WTC11 (cell line): ENCODE measurements at regions not wholly inside any gene's neighbourhood (a gene's known extent, or its start where the extent isn't known, plus 50 kb on each side); places are given as distances from the start of the nearest gene placed in this dataset.

Source experiments
- ERG ChIP-seq: fragments of 250-450 bp; sonication (Bioruptor Pico); IDR thresholded peaks from 2 replicates; pipeline ENCODE4 v1.8.0; 2021; ENCODE audit warnings: mild to moderate bottlenecking
- FOXJ3 ChIP-seq: sonication (generic); formaldehyde crosslinking; IDR thresholded peaks from 2 replicates; pipeline ENCODE4 v1.9.0; 2021; ENCODE audit warnings: missing genetic modification reagents, mild to moderate bottlenecking, borderline replicate concordance
- GABPB1 ChIP-seq: sonication (generic); formaldehyde crosslinking; IDR thresholded peaks from 2 replicates; pipeline ENCODE4 v1.8.1; 2023; ENCODE audit warnings: mild to moderate bottlenecking, missing genetic modification reagents
- NR3C1 ChIP-seq: sonication (generic); formaldehyde crosslinking; conservative IDR thresholded peaks from 2 replicates; pipeline ENCODE4 v1.8.1; 2023; ENCODE audit warnings: low read depth, mild to moderate bottlenecking, missing genetic modification reagents
- SP1 ChIP-seq: sonication (generic); formaldehyde crosslinking; conservative IDR thresholded peaks from 2 replicates; pipeline ENCODE4 v1.8.1; 2022; ENCODE audit warnings: missing genetic modification reagents
- ZNF219 ChIP-seq: sonication (generic); formaldehyde crosslinking; IDR thresholded peaks from 2 replicates; pipeline ENCODE4 v1.8.0; 2023; ENCODE audit warnings: missing genetic modification reagents, mild to moderate bottlenecking, borderline replicate concordance
- TF ChIP-seq, protein P1 (sequence below): fragments of 200-600 bp; IDR thresholded peaks from 2 replicates; pipeline ENCODE4 v1.8.0; 2022; ENCODE audit warnings: antibody characterized with exemption
- TF ChIP-seq, protein P2 (sequence below): sonication (generic); formaldehyde crosslinking; IDR thresholded peaks from 2 replicates; pipeline ENCODE4 v1.8.1; 2022; ENCODE audit warnings: low read depth, missing genetic modification reagents, borderline replicate concordance
- TF ChIP-seq, protein P3 (sequence below): sonication (generic); formaldehyde crosslinking; IDR thresholded peaks from 2 replicates; pipeline ENCODE4 v1.8.1; 2022; ENCODE audit warnings: mild to moderate bottlenecking, moderate library complexity, missing genetic modification reagents

GRCh38 chr2:2914252-2914651 lies 463.4 kb downstream of the EIPR1 start:
- TF ChIP-seq, protein P1, sequence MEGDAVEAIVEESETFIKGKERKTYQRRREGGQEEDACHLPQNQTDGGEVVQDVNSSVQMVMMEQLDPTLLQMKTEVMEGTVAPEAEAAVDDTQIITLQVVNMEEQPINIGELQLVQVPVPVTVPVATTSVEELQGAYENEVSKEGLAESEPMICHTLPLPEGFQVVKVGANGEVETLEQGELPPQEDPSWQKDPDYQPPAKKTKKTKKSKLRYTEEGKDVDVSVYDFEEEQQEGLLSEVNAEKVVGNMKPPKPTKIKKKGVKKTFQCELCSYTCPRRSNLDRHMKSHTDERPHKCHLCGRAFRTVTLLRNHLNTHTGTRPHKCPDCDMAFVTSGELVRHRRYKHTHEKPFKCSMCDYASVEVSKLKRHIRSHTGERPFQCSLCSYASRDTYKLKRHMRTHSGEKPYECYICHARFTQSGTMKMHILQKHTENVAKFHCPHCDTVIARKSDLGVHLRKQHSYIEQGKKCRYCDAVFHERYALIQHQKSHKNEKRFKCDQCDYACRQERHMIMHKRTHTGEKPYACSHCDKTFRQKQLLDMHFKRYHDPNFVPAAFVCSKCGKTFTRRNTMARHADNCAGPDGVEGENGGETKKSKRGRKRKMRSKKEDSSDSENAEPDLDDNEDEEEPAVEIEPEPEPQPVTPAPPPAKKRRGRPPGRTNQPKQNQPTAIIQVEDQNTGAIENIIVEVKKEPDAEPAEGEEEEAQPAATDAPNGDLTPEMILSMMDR, result no peak
- TF ChIP-seq, protein P2, sequence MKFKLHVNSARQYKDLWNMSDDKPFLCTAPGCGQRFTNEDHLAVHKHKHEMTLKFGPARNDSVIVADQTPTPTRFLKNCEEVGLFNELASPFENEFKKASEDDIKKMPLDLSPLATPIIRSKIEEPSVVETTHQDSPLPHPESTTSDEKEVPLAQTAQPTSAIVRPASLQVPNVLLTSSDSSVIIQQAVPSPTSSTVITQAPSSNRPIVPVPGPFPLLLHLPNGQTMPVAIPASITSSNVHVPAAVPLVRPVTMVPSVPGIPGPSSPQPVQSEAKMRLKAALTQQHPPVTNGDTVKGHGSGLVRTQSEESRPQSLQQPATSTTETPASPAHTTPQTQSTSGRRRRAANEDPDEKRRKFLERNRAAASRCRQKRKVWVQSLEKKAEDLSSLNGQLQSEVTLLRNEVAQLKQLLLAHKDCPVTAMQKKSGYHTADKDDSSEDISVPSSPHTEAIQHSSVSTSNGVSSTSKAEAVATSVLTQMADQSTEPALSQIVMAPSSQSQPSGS (CRISPR knock-in tag), result no peak
- TF ChIP-seq ERG (CRISPR knock-in tag), result no peak
- no peak for TF ChIP-seq NR3C1 (CRISPR knock-in tag)
- no peak for TF ChIP-seq GABPB1
- TF ChIP-seq, protein P3, sequence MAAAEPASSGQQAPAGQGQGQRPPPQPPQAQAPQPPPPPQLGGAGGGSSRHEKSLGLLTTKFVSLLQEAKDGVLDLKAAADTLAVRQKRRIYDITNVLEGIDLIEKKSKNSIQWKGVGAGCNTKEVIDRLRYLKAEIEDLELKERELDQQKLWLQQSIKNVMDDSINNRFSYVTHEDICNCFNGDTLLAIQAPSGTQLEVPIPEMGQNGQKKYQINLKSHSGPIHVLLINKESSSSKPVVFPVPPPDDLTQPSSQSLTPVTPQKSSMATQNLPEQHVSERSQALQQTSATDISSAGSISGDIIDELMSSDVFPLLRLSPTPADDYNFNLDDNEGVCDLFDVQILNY (CRISPR knock-in tag), result no peak
- no peak for TF ChIP-seq FOXJ3 (CRISPR knock-in tag)
- no peak for TF ChIP-seq SP1 (CRISPR knock-in tag)
- TF ChIP-seq ZNF219, result no peak
